ENCODE measurements at regions not wholly inside any gene's neighbourhood (a gene's known extent, or its start where the extent isn't known, plus 50 kb on each side); places are given as distances from the start of the nearest gene placed in this dataset.
"Not testable (repeated sequence)": the region's sequence is repeated elsewhere in the genome, so short reads cannot be mapped to it uniquely, and the experiment has no call there.

DNA sequence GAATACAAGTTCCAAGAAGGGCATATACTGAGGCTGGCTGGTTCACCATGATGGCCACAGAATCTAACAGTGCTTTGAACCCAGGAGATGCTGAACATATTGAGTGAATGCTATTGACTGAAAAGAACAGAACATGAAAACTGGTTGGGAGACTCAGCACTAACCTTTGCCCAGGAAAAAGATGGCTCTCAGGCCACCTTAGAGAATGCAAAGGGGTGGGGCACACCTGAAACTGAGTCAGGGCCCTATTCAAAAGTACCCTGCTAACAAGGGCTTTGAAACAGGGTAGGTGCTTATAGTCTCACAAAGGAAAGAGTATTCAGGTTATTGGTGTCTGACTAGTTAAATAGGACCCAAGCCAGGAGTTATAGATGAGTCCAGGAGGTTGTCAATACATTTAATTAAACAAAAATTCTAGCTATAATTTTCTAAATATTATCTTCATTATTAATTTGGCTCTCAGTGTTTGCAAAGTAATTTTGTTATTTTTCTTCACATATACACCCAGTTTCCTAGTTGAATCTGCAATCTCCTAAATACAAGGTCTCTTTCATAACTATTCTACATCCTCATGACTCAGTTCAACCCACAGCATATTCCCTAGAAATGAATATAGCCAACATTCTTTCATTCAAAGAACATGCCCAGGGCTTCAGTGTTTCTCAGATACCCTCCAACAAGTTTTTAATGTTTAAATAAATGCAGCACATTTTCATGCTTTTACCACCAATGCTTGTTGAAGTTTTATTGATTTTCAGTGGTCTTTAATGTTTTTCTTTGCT is 144.2 kb upstream of the RAPGEF2 start:
- no peak for DNase-seq (ENCODE audit: low read depth in 3 of 3, low spot score in 2 of 3)

DNA sequence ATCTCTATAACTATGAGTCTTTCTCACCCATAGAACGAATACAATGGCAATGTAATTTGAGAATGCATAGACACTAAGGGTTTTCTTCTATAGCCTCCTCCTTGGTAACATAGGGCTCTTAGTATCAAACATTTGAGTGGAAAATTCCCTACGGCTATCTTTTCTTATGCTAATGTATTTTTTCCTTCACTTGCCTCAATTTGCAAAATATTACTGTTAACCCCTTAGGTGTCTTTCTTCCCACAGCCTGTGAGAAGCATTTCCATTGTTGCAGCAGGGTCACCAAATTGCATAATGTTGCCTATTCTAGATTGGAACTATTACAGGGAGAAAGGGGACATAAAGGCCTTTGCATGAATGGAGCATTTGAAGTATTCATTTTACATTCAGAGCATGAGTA is 140.5 kb upstream of the RAPGEF2 start:
- DNase-seq (ENCODE audit: low read depth in 3 of 3, low spot score in 2 of 3): no peak

DNA sequence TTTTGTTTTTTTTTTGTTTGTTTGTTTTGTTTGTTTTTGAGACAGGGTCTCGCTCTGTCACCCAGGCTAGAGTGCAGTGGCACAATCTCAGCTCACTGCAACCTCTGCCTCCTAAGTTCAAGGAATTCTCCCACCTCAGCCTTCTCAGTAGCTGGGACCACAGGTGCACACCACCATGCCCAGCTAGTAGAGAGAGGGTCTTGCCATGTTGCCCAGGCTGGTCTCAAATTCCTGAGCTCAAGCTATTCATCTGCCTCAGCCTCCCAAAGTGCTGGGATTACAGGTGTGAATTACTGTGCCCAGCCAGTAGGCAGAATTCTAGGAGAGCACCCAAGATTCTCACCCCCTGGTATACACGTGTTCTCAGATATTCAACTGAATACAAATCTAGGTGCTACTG is 139.6 kb upstream of the RAPGEF2 start:
- DNase-seq (ENCODE audit: low read depth in 3 of 3, low spot score in 2 of 3): not testable (repeated sequence)

DNA sequence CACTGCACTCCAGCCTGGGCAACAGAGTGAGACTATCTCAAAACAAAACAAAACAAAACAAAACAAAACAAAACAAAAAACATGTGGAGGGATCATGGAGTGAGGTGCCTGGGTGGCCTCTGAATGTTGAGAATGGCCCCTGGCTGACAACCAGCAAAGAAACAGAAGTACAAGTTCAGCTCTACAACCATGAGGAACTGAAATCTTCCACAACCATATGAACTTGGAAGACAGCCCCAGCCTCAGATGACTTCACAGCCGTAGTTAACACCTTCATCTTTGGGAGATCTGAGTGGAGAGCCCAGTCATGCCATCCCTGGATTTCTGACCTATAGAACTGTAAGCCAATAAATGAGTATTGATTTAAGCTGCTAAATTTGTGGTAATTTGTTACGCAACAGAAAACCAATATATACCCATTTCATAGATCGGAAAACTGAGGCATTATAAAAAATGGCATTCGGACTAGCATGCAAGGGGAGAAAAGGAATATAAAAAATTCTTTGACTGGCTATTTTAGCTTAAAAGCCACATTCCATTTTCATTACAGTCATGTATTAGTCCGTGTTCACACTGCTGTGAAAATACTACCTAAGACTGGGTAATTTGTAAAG is 138.7 kb upstream of the RAPGEF2 start:
- DNase-seq (ENCODE audit: low read depth in 3 of 3, low spot score in 2 of 3): no peak

DNA sequence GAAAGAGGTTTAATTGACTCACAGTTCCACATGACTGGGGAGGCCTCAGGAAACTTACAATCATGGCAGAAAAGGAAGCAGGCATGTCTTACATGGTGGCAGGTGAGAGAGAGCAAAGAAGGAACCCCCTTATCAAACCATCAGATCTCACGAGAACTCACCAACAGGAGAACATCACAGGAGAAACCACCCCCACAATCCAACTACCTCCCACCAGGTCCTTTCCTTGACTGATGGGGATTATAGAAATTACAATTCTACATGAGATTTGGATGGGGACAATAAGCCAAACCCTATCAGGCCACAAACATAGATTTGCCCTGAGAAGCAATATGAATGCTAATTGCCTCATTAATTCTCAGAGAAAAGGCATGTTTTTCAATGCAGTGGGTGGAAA is 138.2 kb upstream of the RAPGEF2 start:
- DNase-seq (ENCODE audit: low read depth in 3 of 3, low spot score in 2 of 3): no peak

DNA sequence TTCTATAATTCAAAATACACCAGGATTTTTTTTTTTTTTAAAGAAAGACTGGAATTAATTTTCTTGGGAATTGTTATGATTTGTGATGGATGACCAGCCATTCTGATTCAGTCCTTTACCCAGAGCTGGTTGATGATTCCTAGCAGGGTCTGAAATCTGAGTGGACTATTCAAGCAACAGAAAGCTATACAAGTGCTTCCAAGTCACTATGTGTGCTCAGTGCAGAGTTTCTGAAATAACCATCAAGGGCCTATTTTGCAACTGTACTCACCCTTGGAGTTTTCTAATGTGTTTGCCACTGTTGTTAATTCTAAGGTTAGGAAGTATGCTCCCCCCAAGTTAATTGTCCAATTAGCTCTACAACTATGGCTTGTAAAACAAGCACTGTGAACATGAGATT is 137.7 kb upstream of the RAPGEF2 start:
- peak in 1 of 3 donors; percentile 4 for DNase-seq (ENCODE audit: low read depth in 3 of 3, low spot score in 2 of 3)

DNA sequence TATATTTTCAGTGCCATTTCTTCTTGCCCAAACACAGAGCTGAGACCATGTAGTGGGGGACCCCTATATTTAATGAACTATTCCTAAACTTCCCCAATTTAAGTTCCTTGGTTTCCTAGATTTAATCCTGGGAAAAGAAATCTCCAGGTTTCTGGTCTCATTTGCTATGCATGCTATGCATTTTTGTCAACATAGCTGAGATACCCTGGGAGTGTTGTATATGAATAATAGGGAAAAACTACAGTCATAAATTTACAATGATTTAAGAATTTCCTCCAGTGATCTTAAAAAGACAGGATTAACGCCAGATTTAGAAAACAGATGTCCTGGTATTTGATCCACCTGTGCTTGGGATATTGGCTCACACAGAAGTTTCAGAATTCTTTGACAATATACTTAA is 136.8 kb upstream of the RAPGEF2 start:
- no peak for DNase-seq (ENCODE audit: low read depth in 3 of 3, low spot score in 2 of 3)

DNA sequence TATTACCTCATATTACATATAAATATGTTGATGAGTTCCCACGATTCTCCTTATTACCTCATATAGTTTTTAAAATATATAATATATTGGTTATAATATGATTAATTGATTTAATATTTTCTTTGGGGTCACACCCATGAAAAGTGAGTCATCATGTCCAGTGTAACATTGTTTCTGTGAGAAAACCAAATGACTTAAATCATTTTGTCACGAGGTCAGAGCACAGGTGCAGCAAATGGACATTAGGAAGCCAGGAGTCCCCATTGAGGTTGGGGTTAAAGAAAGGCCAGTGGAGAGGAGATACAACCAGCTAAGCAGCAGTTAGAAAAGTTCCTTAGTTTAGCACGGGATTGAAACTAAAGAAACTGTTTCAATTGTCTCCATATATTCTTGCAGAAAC is 133.9 kb upstream of the RAPGEF2 start:
- no peak for DNase-seq (ENCODE audit: low read depth in 3 of 3, low spot score in 2 of 3)

DNA sequence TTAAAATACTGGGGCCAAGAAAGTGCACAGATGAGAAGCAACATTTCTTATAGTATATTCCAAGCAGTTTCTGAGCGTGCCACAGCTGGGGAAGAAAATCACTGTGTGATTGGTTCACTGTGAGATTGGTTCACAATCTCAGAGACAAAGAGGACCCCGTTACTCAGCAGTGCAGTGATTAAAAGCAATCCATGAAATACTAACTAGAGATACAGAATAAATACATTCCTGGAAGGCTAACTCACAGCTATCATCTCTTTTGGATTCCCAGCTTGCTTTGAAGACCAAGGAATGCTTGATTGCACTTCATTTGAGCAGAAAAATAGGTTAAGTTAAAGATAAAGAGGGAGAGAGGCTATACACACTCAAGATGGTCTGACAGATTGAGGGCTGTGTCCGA is 132.1 kb upstream of the RAPGEF2 start:
- DNase-seq (ENCODE audit: low read depth in 3 of 3, low spot score in 2 of 3): no peak

DNA sequence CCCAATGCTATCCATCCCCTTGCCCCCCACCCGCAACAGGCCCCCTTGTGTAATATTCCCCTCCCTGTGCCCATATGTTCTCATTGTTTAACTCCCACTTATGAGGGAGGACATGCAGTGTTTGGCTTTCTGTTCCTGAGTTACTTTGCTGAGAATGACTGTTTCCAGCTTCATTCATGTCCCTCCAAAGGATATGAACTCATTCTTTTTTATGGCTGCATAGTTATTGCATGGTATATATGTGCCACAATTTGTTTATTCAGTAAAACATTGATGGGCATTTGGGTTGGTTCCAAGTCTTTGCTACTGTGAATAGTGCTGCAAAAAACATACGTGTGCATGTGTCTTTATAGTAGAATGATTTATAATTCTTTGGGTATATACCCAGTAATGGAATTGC is 128.4 kb upstream of the RAPGEF2 start:
- not testable (repeated sequence) for DNase-seq (ENCODE audit: low read depth in 3 of 3, low spot score in 2 of 3)

DNA sequence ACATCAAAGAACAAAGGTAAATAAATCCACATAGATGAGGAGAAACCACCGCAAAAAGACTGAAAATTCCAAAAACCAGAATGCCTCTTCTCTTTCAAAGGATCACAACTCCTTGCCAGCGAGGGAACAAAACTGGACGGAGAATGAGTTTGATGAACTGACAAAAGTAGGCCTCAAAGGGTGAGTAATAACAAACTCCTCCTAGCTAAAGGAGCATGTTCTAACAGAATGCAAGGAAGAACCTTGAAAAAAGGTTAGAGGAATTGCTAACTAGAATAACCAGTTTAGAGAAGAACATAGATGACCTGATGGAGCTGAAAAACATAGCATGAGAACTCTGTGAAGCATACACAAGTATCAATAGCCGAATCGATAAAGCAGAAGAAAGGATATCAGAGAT is 122.2 kb upstream of the RAPGEF2 start:
- DNase-seq (ENCODE audit: low read depth in 3 of 3, low spot score in 2 of 3): not testable (repeated sequence)

DNA sequence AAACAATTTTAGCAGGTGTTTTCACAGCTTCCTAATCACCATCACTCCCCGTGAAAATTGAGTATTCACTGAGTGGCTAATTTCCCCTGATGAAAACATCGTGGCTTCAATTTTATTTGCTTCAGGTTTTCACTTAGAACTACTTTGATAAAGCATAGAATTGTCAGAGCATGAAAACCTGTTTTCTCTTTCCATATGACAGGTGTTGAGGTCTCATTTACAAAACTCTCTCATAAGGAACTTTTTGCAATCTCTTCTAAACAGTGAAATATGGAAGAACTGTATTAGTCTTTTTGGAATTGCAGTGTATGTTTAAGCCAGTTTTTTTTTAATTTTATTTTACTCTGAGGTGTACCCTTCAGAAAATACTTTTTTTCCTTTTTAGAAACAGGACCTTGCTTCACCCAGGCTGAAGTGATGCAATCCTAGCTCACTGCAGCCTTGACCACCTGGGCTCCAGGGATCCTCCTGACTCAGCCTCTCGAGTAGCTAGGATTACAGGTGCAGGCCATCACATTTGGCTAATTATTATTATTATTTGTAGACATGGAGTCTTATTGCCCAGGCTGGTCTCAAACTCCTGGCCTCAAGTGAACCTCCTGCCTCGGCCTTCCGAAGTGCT is 111.2 kb upstream of the RAPGEF2 start:
- no peak for DNase-seq (ENCODE audit: low read depth in 3 of 3, low spot score in 2 of 3)

DNA sequence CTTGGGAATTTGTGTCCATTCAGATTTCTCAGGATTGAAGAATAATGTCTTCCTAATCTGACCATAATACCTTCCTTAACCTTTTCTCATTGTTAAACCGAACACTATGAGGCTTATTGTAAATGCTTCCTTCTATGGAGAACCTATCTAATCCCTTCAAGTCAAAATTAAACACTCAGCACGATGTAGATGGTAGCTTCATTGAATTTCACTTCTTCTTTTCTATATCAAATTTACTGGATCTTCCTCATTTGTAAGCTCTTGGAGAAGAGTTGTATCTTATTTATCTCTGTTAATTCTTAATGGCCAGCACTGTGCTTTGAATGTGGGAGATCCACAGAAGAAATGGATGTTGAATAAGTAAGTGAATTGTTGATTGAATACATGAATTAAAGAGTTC is 109.0 kb upstream of the RAPGEF2 start:
- no peak for DNase-seq (ENCODE audit: low read depth in 3 of 3, low spot score in 2 of 3)

DNA sequence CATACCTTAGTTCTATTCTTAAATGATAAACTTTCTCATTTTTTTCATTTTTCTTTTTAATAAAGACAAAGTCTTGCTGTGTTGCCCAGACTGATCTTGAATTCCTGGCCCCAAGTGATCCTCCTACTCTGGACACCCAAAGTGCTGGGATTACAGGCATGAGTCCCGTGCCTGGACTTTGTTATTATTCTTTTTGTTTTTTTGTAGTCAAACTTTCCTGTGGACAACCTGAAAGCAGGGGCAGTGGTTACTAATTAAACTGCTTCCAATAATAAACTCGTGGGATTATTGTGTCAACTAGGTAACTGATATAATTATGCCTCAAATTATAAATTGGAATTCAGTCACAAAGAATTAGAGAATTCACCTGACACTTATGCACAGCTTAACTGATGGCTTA is 107.8 kb upstream of the RAPGEF2 start:
- DNase-seq (ENCODE audit: low read depth in 3 of 3, low spot score in 2 of 3): no peak

DNA sequence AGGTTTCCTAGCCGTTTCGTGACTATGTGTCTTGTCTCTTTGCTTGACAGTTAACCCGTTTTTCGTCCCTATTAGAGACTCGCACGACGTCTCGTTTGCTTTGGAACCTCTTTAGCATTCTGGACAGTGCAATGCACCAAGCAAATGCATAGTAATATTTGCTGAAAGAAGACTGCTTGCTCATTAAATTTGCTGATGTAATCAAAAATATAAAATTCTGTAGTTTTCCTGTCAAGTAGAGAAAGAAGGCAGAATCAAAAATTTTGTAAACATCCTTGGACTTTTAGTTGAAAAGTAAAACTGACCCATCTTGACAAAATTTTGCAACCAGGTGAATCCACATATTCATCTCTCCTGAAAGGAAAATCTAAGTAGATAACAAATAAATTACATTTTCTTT is 106.9 kb upstream of the RAPGEF2 start:
- DNase-seq (ENCODE audit: low read depth in 3 of 3, low spot score in 2 of 3): no peak

DNA sequence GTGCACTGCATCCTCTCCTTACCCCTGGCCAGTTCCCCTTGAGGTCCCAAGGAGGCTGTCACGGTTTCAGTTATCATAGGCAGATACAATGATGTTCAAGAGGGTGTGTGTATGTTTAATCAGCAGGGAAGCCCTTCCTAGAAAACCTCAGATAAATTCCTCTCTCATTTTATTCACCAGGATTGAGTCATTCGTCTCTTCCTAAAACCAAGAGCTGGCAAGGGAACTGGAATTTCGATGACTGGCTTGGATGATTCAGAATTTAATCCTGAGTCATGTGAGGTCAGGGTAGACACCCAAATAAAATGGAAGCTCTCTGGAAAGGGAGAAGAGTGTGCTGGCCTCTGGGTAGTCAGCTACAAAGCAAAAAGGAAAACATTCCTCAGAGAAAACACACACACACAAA is 106.2 kb upstream of the RAPGEF2 start:
- no peak for DNase-seq (ENCODE audit: low read depth in 3 of 3, low spot score in 2 of 3)

DNA sequence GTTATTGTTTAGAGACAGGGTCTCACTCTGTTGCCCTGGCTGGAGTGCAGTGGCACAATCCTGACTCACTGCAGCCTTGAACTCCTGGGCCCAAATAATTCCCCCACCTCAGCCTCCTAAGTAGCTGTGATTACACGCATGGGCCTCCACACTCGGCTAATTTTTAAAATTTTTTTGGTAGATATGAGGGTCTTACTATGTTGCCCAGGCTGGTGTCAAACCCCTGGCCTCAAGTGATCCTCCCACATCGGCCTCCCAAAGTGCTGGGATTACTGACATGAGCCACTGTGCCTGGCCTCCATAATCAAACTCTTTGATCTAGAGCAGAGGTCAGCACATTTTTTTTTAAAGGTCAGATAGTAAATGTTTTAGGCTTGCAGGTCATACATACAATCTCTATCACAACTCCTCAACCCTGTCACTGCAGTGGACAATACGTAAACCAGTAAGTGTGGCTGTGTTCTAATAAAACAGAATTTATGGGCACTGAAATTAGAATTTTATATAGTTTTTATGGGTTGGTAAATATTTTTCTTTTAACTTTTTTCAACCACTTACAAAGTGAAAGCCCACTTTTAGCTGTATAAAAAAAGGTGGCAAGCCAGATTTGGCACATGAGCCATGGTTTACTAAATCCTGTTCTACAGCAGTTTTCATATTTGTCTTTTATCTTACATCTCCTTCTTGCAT is 105.1 kb upstream of the RAPGEF2 start:
- no peak for DNase-seq (ENCODE audit: low read depth in 3 of 3, low spot score in 2 of 3)

DNA sequence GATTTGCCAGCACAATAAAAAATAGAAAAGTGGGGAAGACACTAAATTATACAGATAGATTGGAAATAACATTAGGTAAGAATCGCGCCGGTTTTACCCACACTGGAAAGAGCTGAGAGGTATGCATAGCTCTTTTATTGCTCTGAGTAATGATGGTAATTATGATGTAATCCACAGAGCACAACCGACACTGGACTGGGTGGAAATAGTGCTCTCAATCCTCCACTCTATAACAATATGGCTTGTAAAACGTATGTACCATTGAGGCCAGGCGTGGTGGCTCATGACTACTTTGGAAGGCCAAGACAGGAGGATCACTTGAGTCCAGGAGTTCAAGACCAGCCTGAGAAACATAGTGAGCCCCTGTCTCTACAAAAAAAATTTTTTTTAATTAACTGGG is 104.3 kb upstream of the RAPGEF2 start:
- DNase-seq (ENCODE audit: low read depth in 3 of 3, low spot score in 2 of 3): no peak

DNA sequence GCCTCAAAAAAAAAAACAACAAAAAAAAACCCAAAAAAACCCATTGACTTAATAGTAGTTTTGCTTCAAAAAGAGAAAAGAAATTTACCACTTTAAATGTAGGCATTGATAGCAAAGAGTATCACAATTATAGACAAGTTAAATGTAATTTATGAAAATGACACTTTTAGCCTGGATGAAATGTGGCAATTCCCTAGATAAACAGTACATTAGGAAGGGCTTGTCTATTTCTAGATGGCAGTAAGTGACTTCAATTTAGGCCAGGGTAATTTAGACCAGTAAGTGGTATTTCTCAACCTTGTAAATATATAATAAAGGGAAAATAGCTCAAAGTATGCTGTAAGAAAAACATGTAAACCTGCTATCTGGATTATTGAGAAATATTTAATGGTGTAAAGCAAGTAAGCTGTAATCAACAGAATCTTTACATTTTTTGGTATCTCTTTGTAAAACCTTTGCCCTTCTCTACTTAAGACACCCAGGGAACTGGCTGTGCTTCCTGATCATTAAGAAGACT is 103.7 kb upstream of the RAPGEF2 start:
- DNase-seq (ENCODE audit: low read depth in 3 of 3, low spot score in 2 of 3): no peak

DNA sequence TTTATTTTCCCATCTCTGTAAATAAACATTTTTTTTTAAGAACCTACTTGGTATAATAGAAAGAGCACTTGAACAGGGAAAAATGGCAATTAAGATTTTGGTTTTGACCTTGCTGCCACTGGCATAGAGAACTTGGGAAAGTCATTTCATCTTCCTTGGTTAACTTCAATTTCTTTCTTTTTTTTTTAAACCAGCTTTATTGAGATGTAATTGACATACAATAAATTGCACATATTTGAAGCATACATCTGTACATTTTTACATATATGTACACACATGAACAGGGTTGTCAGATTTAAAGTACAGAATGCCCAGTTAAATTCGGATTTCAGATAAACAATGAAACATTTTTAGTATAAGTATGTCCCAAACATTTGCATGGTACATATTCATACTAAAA is 103.0 kb upstream of the RAPGEF2 start:
- no peak for DNase-seq (ENCODE audit: low read depth in 3 of 3, low spot score in 2 of 3)

DNA sequence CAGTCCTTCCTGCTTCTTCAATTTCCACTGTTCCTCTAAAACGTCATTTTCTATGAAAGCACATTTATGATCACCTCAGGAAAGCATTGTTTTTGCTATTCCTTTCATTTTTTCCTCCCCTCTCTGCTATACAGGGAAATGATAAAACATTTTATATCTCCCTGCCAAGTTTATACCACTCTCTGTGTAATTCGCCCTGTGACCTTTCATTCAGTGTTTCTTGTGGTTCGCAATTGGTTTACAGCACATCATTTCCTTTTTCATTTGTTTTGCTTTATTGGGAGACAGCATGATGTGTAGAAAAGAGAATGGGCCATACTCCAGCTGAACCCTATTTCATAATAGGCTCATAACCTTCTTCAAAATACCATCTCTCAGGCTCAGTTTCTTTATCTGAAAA is 99.9 kb upstream of the RAPGEF2 start:
- no peak for DNase-seq (ENCODE audit: low read depth in 3 of 3, low spot score in 2 of 3)

All from right renal cortex interstitium (tissue), 3 donors.